Upper lobe of left lung (tissue), 6 donors: ENCODE measurements at regions not wholly inside any gene's neighbourhood (a gene's known extent, or its start where the extent isn't known, plus 50 kb on each side); places are given as distances from the start of the nearest gene placed in this dataset.

Experiments
- ATAC-seq, 2 donors: fragments of 200-7000 bp; cut with Tn5 transposase; one replicate each; pipeline ENCODE4 v1.9.1; 2022; ENCODE audit warnings: mild to moderate bottlenecking in 2 of 2, moderate library complexity in 2 of 2; ENCODE audit not compliant: low FRiP score in 2 of 2
- DNase-seq, 2 donors: peaks; one replicate each; pipeline ENCODE4 v3.0.0-alpha.2; 2019 to 2020
- H3K27ac ChIP-seq, 4 donors: fragments of 200-600 bp; sonication (generic); one replicate each; pipeline ENCODE4 v1.5.1; 2016 to 2019
- H3K27me3 ChIP-seq, 4 donors: fragments of 200-600 bp; sonication (generic); one replicate each; pipeline ENCODE4 v1.5.1; 2017 to 2019
- H3K36me3 ChIP-seq, 4 donors: fragments of 200-600 bp; sonication (generic); one replicate each; pipeline ENCODE4 v1.5.1; 2016 to 2019
- H3K4me1 ChIP-seq, 4 donors: fragments of 200-600 bp; sonication (generic); one replicate each; pipeline ENCODE4 v1.5.1; 2018 to 2019
- H3K4me3 ChIP-seq, 4 donors: fragments of 200-600 bp; sonication (generic); one replicate each; pipeline ENCODE4 v1.5.1; 2017 to 2019; ENCODE audit warnings: mild to moderate bottlenecking in 2 of 4, moderate library complexity in 1 of 4
- H3K9me3 ChIP-seq, 4 donors: fragments of 200-600 bp; sonication (generic); one replicate each; pipeline ENCODE4 v1.5.1; 2018 to 2019
- EP300 ChIP-seq, 4 donors: sonication (generic); formaldehyde crosslinking; IDR thresholded peaks; one replicate each; pipeline ENCODE4 v1.5.1; 2017; ENCODE audit warnings: antibody characterized with exemption in 4 of 4, control low read depth in 2 of 4
- POLR2A ChIP-seq, 4 donors: fragments of 450-650 bp; IDR thresholded peaks; one replicate each; pipeline ENCODE4 v1.5.1; 2016 to 2017; ENCODE audit warnings: antibody characterized with exemption in 4 of 4, mild to moderate bottlenecking in 2 of 4
- POLR2AphosphoS5 ChIP-seq, 2 donors: sonication (generic); formaldehyde crosslinking; IDR thresholded peaks; one replicate each; pipeline ENCODE4 v1.5.1; 2017; ENCODE audit warnings: antibody characterized with exemption in 2 of 2
- WGBS, 2 donors: methylation state at CpG; one replicate each; pipeline ENCODE4 v1.1.5; 2017 to 2018; 5-methylcytosine and 5-hydroxymethylcytosine counted together
- TF ChIP-seq, protein P1 (sequence below), 6 experiments: fragments of 450-650 bp in 4 of 6; fragments of 200-600 bp in 2 of 6; sonication (generic) in 2 of 6; IDR thresholded peaks; one replicate each; pipeline ENCODE4 v1.5.1; 2016 to 2019; ENCODE audit warnings: antibody characterized with exemption in 6 of 6
- donor health status: DM: no; HTN: no; CAD: no; lungs with moderate emphysema.
- donor health status: DM: no; HTN: yes; CAD: no; lungs with severe emphysema.

- H3K9me3 ChIP-seq, result no peaks in the 10 kb centered on the region
- no peaks in the 10 kb centered on the region for H3K4me1 ChIP-seq
- no peak for DNase-seq
- H3K36me3 ChIP-seq, result no peaks in the 10 kb centered on the region
- no peak for ATAC-seq
- TF ChIP-seq POLR2A (IDR thresholded peaks at IDR 0.05) (no peak), EP300 (IDR thresholded peaks at IDR 0.05) (no peak), POLR2AphosphoS5 (IDR thresholded peaks at IDR 0.05) (no peak)
- TF ChIP-seq, protein P1, sequence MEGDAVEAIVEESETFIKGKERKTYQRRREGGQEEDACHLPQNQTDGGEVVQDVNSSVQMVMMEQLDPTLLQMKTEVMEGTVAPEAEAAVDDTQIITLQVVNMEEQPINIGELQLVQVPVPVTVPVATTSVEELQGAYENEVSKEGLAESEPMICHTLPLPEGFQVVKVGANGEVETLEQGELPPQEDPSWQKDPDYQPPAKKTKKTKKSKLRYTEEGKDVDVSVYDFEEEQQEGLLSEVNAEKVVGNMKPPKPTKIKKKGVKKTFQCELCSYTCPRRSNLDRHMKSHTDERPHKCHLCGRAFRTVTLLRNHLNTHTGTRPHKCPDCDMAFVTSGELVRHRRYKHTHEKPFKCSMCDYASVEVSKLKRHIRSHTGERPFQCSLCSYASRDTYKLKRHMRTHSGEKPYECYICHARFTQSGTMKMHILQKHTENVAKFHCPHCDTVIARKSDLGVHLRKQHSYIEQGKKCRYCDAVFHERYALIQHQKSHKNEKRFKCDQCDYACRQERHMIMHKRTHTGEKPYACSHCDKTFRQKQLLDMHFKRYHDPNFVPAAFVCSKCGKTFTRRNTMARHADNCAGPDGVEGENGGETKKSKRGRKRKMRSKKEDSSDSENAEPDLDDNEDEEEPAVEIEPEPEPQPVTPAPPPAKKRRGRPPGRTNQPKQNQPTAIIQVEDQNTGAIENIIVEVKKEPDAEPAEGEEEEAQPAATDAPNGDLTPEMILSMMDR (IDR thresholded peaks at IDR 0.05), result no peak
- no peak overlapping the region for H3K27ac ChIP-seq
- 67 to 69% methylated on average over 6 of the region's 6 CpGs for WGBS, 2 donors
- no peaks in the 10 kb centered on the region for H3K27me3 ChIP-seq
- H3K4me3 ChIP-seq, result no peak overlapping the region
Observed at GRCh38 chr11:127461241-127462064, 460.9 kb upstream of the KIRREL3 start.

DNA sequence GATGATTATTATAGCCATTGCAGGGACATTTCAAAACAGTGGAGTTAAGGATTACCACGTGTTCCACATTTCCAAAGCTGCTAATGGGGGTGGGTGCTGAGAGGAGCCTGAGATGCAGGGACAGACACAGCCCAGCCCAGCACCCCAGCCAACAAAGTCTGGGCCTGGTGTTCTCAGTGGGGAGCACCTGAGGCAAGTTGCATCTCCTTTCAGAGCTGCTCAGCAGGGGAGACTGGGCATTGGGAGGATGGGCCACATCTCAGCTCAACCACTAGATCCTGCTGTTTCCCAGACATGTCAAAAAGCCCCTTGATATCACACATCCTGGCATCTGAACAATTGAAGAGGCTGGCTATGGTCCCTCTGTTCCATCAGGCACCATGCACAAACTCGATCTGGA lies 458.0 kb upstream of the KIRREL3 start:
- Histone ChIP-seq H3K27me3 (no peaks in the 10 kb centered on the region), H3K9me3 (no peaks in the 10 kb centered on the region), H3K4me1 (no peaks in the 10 kb centered on the region), H3K27ac (no peak overlapping the region), H3K36me3 (no peaks in the 10 kb centered on the region), H3K4me3 (no peak overlapping the region)
- ATAC-seq, result peak in 1 of 2 donors; percentile 31
- TF ChIP-seq POLR2AphosphoS5 (IDR thresholded peaks at IDR 0.05), result no peak
- TF ChIP-seq, protein P1 (IDR thresholded peaks at IDR 0.05), result no peak
- no peak for TF ChIP-seq EP300 (IDR thresholded peaks at IDR 0.05)
- no peak for TF ChIP-seq POLR2A (IDR thresholded peaks at IDR 0.05)
- WGBS, 2 donors, result 71 to 84% methylated on average over 2 of the region's 2 CpGs
- no peak for DNase-seq

GRCh38 chr11:127454856-127455255 lies 454.3 kb upstream of the KIRREL3 start:
- Histone ChIP-seq H3K4me1 (no peaks in the 10 kb centered on the region), H3K27me3 (no peaks in the 10 kb centered on the region), H3K9me3 (no peaks in the 10 kb centered on the region), H3K27ac (no peak overlapping the region), H3K4me3 (no peak overlapping the region), H3K36me3 (no peaks in the 10 kb centered on the region)
- ATAC-seq (no peak), DNase-seq (no peak)
- TF ChIP-seq, protein P1 (IDR thresholded peaks at IDR 0.05), result no peak
- TF ChIP-seq POLR2AphosphoS5 (IDR thresholded peaks at IDR 0.05) (no peak), EP300 (IDR thresholded peaks at IDR 0.05) (no peak), POLR2A (IDR thresholded peaks at IDR 0.05) (no peak)
- 52 to 69% methylated on average over 3 to 4 of the region's 4 CpGs for WGBS, 2 donors

DNA sequence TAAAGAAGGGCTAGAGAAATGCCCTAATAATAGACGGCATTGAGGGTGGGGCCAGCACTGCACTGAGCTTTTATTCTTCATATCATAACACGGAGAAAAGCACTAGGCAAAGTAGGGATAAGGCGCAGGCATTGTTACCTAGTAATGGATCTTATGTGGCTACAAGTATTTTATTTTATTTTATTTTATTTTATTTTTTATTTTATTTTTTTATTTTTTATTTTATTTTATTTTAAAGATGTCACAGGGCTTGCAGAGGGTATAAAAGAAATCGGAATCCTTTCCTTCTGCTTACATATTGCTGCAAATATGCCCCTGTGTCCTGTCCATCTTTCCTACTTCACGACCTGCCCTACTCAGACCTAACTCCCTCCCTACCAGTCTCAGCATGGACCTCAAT lies 452.0 kb upstream of the KIRREL3 start:
- no peak overlapping the region for H3K4me3 ChIP-seq
- H3K27me3 ChIP-seq, result no peaks in the 10 kb centered on the region
- 86 to 87% methylated on average over 5 of the region's 5 CpGs for WGBS, 2 donors
- no peak overlapping the region for H3K27ac ChIP-seq
- H3K9me3 ChIP-seq, result no peaks in the 10 kb centered on the region
- TF ChIP-seq POLR2AphosphoS5 (IDR thresholded peaks at IDR 0.05), result no peak
- no peak for TF ChIP-seq EP300 (IDR thresholded peaks at IDR 0.05)
- TF ChIP-seq POLR2A (IDR thresholded peaks at IDR 0.05), result no peak
- TF ChIP-seq, protein P1 (IDR thresholded peaks at IDR 0.05), result no peak
- no peaks in the 10 kb centered on the region for H3K36me3 ChIP-seq
- ATAC-seq, result no peak
- DNase-seq, result no peak
- no peaks in the 10 kb centered on the region for H3K4me1 ChIP-seq

GRCh38 chr11:127451861-127452260 lies 451.3 kb upstream of the KIRREL3 start:
- ATAC-seq, result no peak
- Histone ChIP-seq H3K4me1 (no peaks in the 10 kb centered on the region), H3K27ac (no peak overlapping the region), H3K27me3 (no peaks in the 10 kb centered on the region), H3K9me3 (no peaks in the 10 kb centered on the region), H3K4me3 (no peak overlapping the region), H3K36me3 (no peaks in the 10 kb centered on the region)
- WGBS, 2 donors, result 77 to 78% methylated on average over 9 of the region's 9 CpGs
- TF ChIP-seq POLR2A (IDR thresholded peaks at IDR 0.05) (no peak), POLR2AphosphoS5 (IDR thresholded peaks at IDR 0.05) (no peak), EP300 (IDR thresholded peaks at IDR 0.05) (no peak)
- TF ChIP-seq, protein P1 (IDR thresholded peaks at IDR 0.05), result no peak
- DNase-seq, result no peak
